B cell (primary cell): ENCODE measurements at regions not wholly inside any gene's neighbourhood (a gene's known extent, or its start where the extent isn't known, plus 50 kb on each side); places are given as distances from the start of the nearest gene placed in this dataset.

Experiments used
- ATAC-seq: fragments of 200-7000 bp; cut with Tn5 transposase; one replicate; pipeline ENCODE4 v1.10.0; 2021; ENCODE audit warnings: low read depth, mild to moderate bottlenecking, moderate number of reproducible peaks, moderate library complexity
- CTCF ChIA-PET: fragments of 350-600 bp; sonication (Branson Sonifier 250); formaldehyde crosslinking; loops from one replicate; lab custom pipeline; 2021; ENCODE audit warnings: antibody characterized with exemption, inconsistent platforms; lab: Charles Lee
- POLR2A ChIA-PET: fragments of 350-600 bp; sonication (Branson Sonifier 250); formaldehyde crosslinking; loops from one replicate; lab custom pipeline; 2021; ENCODE audit warnings: antibody characterized with exemption; lab: Charles Lee
- DNase-seq: peaks from one replicate; pipeline ENCODE4 v3.0.0; 2013
- H2AFZ ChIP-seq: 2 replicates; pipeline ENCODE4 v1.6.1; 2012; ENCODE audit warnings: mild to moderate bottlenecking, low read depth, low read length; ENCODE audit not compliant: insufficient read depth, poor library complexity, severe bottlenecking
- H3K27ac ChIP-seq, 2 donors: 1 replicate in 1 of 2; 2 replicates in 1 of 2; pipeline ENCODE4 v1.5.1; 2012 to 2013; ENCODE audit warnings: low read length in 2 of 2, mild to moderate bottlenecking in 2 of 2, moderate library complexity in 1 of 2
- H3K27me3 ChIP-seq, 4 experiments: fragments of 200-600 bp in 1 of 4; sonication (generic) in 1 of 4; replicated peaks in 1 of 4; 1 replicate in 2 of 4; 2 replicates in 2 of 4; pipeline versions ENCODE4 v1.6.1 to v1.7.0; 2013 to 2016; ENCODE audit warnings: low read length in 3 of 4, mild to moderate bottlenecking in 2 of 4, mixed read lengths in 1 of 4, moderate library complexity in 1 of 4; ENCODE audit not compliant: insufficient read depth in 4 of 4, control insufficient read depth in 3 of 4; ENCODE audit errors: control extremely low read depth in 1 of 4
- H3K36me3 ChIP-seq, 2 experiments: replicated peaks in 1 of 2; 1 replicate in 1 of 2; 2 replicates in 1 of 2; pipeline versions ENCODE4 v1.6.1 to v1.7.1; 2013; ENCODE audit warnings: low read length in 1 of 2; ENCODE audit not compliant: insufficient read depth in 2 of 2, control insufficient read depth in 1 of 2; ENCODE audit errors: control extremely low read depth in 1 of 2, extremely low read depth in 1 of 2
- H3K4me1 ChIP-seq, 2 donors: fragments of 200-600 bp in 1 of 2; sonication (generic) in 1 of 2; 1 replicate in 1 of 2; 2 replicates in 1 of 2; pipeline versions ENCODE4 v1.5.1 to v1.6.1; 2013 to 2017; ENCODE audit warnings: low read length in 2 of 2; ENCODE audit not compliant: control insufficient read depth in 2 of 2, insufficient read depth in 2 of 2
- H3K4me2 ChIP-seq: replicated peaks from 2 replicates; pipeline ENCODE3; 2012; ENCODE audit warnings: mild to moderate bottlenecking, low read depth, low read length; ENCODE audit not compliant: poor library complexity, severe bottlenecking
- H3K4me3 ChIP-seq, 5 experiments: fragments of 200-600 bp in 1 of 5; sonication (generic) in 1 of 5; 1 replicate in 3 of 5; 2 replicates in 2 of 5; pipeline versions ENCODE4 v1.5.1 to v1.7.0; 2011 to 2016; ENCODE audit warnings: low read length in 4 of 5, mild to moderate bottlenecking in 4 of 5, low read depth in 2 of 5, control low read depth in 1 of 5, moderate library complexity in 1 of 5; ENCODE audit not compliant: insufficient read depth in 1 of 5; ENCODE audit errors: control extremely low read depth in 1 of 5, extremely low read depth in 1 of 5
- H3K79me2 ChIP-seq: fragments of 200-600 bp; sonication (generic); one replicate; pipeline ENCODE4 v1.6.0; 2016; ENCODE audit warnings: low read length; ENCODE audit not compliant: control insufficient read depth, insufficient read depth
- H3K9ac ChIP-seq: fragments of 200-600 bp; sonication (generic); 2 replicates; pipeline ENCODE4 v1.6.1; 2017; ENCODE audit warnings: mild to moderate bottlenecking, low read length, moderate library complexity
- H3K9me3 ChIP-seq, 3 donors: one replicate each; pipeline versions ENCODE4 v1.6.1 to v1.7.1; 2013; ENCODE audit warnings: low read length in 2 of 3; ENCODE audit not compliant: control insufficient read depth in 2 of 3, insufficient read depth in 1 of 3; ENCODE audit errors: control extremely low read depth in 1 of 3
- H4K20me1 ChIP-seq: 2 replicates; pipeline ENCODE4 v1.6.0; 2012; ENCODE audit warnings: mild to moderate bottlenecking, low read length; ENCODE audit not compliant: insufficient read depth, control insufficient read depth, poor library complexity, severe bottlenecking
- H3K27ac Mint-ChIP-seq: one replicate; pipeline ENCODE4 v1.8.0; 2021; ENCODE audit warnings: mixed read lengths
- H3K27me3 Mint-ChIP-seq: one replicate; pipeline ENCODE4 v1.8.0; 2021; ENCODE audit warnings: mixed read lengths
- H3K4me1 Mint-ChIP-seq: one replicate; pipeline ENCODE4 v1.8.0; 2021; ENCODE audit warnings: mixed read lengths
- H3K4me3 Mint-ChIP-seq: one replicate; pipeline ENCODE4 v1.8.0; 2021; ENCODE audit warnings: mixed read lengths
- H3K9me3 Mint-ChIP-seq: one replicate; pipeline ENCODE4 v1.8.0; 2022; ENCODE audit warnings: mixed read lengths; ENCODE audit not compliant: insufficient read depth
- CTCF ChIP-seq: fragments of 200-600 bp; IDR thresholded peaks from one replicate; pipeline ENCODE4 v1.8.0; 2022; ENCODE audit warnings: antibody characterized with exemption, mild to moderate bottlenecking
- EZH2 ChIP-seq: IDR thresholded peaks from 2 replicates; pipeline ENCODE4 v1.6.1; 2012; ENCODE audit warnings: borderline replicate concordance, low read depth, mild to moderate bottlenecking, moderate library complexity, low read length; ENCODE audit not compliant: insufficient read depth, poor library complexity, severe bottlenecking
- WGBS: methylation state at CpG from one replicate; pipeline ENCODE4 v1.1.5; 2013; ENCODE audit warnings: missing lambda C conversion rate; ENCODE audit not compliant: insufficient coverage; 5-methylcytosine and 5-hydroxymethylcytosine counted together
- intact Hi-C: fragments of 100-400 bp; cut with micrococcal nuclease; formaldehyde crosslinking; loops from one replicate; pipeline ENCODE4 v1.10.0; 2022

- Histone ChIP-seq H3K4me2 (no peak overlapping the region), H3K4me1 (no peaks in the 10 kb centered on the region), H3K9me3 (no peaks in the 10 kb centered on the region), H3K79me2 (no peaks in the 10 kb centered on the region), H3K36me3 (no peaks in the 10 kb centered on the region), H3K4me3 (no peak overlapping the region), H3K27ac (no peak overlapping the region), H2AFZ (no peak overlapping the region), H4K20me1 (no peaks in the 10 kb centered on the region), H3K9ac (no peak overlapping the region), H3K27me3 (peaks cover 0 to 17% (median 4%) of the 10 kb centered on the region in 4 experiments)
- no peak overlapping the region for H3K27ac Mint-ChIP-seq
- intact Hi-C loops = no loop called here
- no CpG with 5 or more reads among the region's 1 CpG for WGBS
- DNase-seq (no peak), ATAC-seq (no peak)
- H3K9me3 Mint-ChIP-seq = no peaks in the 10 kb centered on the region
- no peak overlapping the region for H3K4me3 Mint-ChIP-seq
- no peaks in the 10 kb centered on the region for H3K4me1 Mint-ChIP-seq
- POLR2A ChIA-PET = no interaction called here
- H3K27me3 Mint-ChIP-seq = peaks cover 19% of the 10 kb centered on the region
- TF ChIP-seq CTCF (no peak), EZH2 (no peak)
- CTCF ChIA-PET = no interaction called here
Measured at GRCh38 chr1:29700491-29700890, 464.2 kb downstream of the PTPRU start.

GRCh38 chr1:29698626-29699025 lies 462.3 kb downstream of the PTPRU start:
- no peak overlapping the region for H3K27ac ChIP-seq
- H3K79me2 ChIP-seq = no peaks in the 10 kb centered on the region
- no peak overlapping the region for H3K9ac ChIP-seq
- peaks cover 12% of the 10 kb centered on the region for H3K27me3 Mint-ChIP-seq
- WGBS = 93% methylated on average over 11 of the region's 12 CpGs
- no peak overlapping the region for H3K4me3 ChIP-seq
- H3K9me3 ChIP-seq = peaks cover 0 to 5% (median 0%) of the 10 kb centered on the region in 3 donors
- intact Hi-C loops = no loop called here
- no peak for DNase-seq
- no peaks in the 10 kb centered on the region for H3K4me1 ChIP-seq
- H3K27ac Mint-ChIP-seq = no peak overlapping the region
- H2AFZ ChIP-seq = no peak overlapping the region
- H3K4me1 Mint-ChIP-seq = no peaks in the 10 kb centered on the region
- H3K4me2 ChIP-seq = no peak overlapping the region
- H4K20me1 ChIP-seq = no peaks in the 10 kb centered on the region
- H3K27me3 ChIP-seq = peaks cover 0 to 5% (median 0%) of the 10 kb centered on the region in 4 experiments
- ChIA-PET CTCF (no interaction called here), POLR2A (no interaction called here)
- TF ChIP-seq CTCF (no peak), EZH2 (no peak)
- peaks cover 2% of the 10 kb centered on the region for H3K9me3 Mint-ChIP-seq
- no peak overlapping the region for H3K4me3 Mint-ChIP-seq
- no peak for ATAC-seq
- no peaks in the 10 kb centered on the region for H3K36me3 ChIP-seq
